ENCODE measurements at regions not wholly inside any gene's neighbourhood (a gene's known extent, or its start where the extent isn't known, plus 50 kb on each side); places are given as distances from the start of the nearest gene placed in this dataset.

- Histone ChIP-seq H3K4me3 (no peak overlapping the region), H3K36me3 (no peaks in the 10 kb centered on the region)
- TF ChIP-seq POLR2A (IDR thresholded peaks at IDR 0.05): no peak
- TF ChIP-seq CTCF (IDR thresholded peaks at IDR 0.05): no peak
Measured at GRCh38 chr20:11496380-11496779, 421.3 kb upstream of the BTBD3 start.

DNA sequence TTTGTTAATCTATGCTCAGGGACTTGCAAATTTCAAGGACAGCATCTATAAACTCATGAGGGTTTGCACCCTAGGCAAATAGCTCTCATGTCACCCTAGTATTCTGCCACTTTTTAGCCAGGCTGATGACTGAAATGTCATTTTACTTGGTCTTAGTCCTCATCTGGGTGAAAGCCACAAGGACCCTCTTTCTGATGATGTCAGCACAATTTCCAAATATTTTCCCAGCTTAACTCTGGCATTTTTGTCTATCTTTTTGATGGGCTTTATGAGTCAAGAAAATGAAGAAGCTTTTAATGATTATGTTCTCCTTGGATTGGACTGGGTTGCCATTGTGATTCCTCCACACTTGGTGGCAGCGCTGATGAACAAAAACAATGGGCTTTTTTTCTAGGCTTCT lies 420.1 kb upstream of the BTBD3 start:
- no peaks in the 10 kb centered on the region for H3K27me3 ChIP-seq
- no peak overlapping the region for H3K27ac ChIP-seq
- no peaks in the 10 kb centered on the region for H3K9me3 ChIP-seq
- no peak for ATAC-seq
- intact Hi-C loops (cut with DNase I): no loop called here
- TF ChIP-seq CTCF (IDR thresholded peaks at IDR 0.05): no peak
- TF ChIP-seq POLR2A (IDR thresholded peaks at IDR 0.05): no peak
- H3K4me3 ChIP-seq: no peak overlapping the region
- 86 to 90% (median 87%) methylated on average over 1 of the region's 1 CpG for WGBS, 4 donors
- H3K36me3 ChIP-seq: no peaks in the 10 kb centered on the region
- DNase-seq: no peak
- no peaks in the 10 kb centered on the region for H3K4me1 ChIP-seq

More at GRCh38 chr20:11496380-11496779, 421.3 kb upstream of the BTBD3 start:
- no peak for DNase-seq
- ATAC-seq: no peak
- Histone ChIP-seq H3K4me1 (no peaks in the 10 kb centered on the region), H3K27ac (no peak overlapping the region), H3K27me3 (no peaks in the 10 kb centered on the region), H3K9me3 (no peaks in the 10 kb centered on the region)
- 29 to 44% (median 39%) methylated on average over 2 of the region's 2 CpGs for WGBS, 4 donors
- intact Hi-C loops (cut with DNase I): no loop called here

- intact Hi-C loops (cut with DNase I): no loop called here
- no peak overlapping the region for H3K27ac ChIP-seq
- no peaks in the 10 kb centered on the region for H3K4me1 ChIP-seq
- 66 to 76% (median 72%) methylated on average over 6 of the region's 6 CpGs for WGBS, 4 donors
- H3K9me3 ChIP-seq: no peaks in the 10 kb centered on the region
- ATAC-seq (no peak), DNase-seq (no peak)
- TF ChIP-seq CTCF (IDR thresholded peaks at IDR 0.05) (no peak), POLR2A (IDR thresholded peaks at IDR 0.05) (no peak)
- H3K36me3 ChIP-seq: no peaks in the 10 kb centered on the region
- H3K27me3 ChIP-seq: no peaks in the 10 kb centered on the region
- H3K4me3 ChIP-seq: no peak overlapping the region
Measured at GRCh38 chr20:11499101-11499634, 418.5 kb upstream of the BTBD3 start.

GRCh38 chr20:11502061-11502460 lies 415.6 kb upstream of the BTBD3 start:
- no peaks in the 10 kb centered on the region for H3K27me3 ChIP-seq
- 71 to 89% (median 80%) methylated on average over 1 of the region's 1 CpG for WGBS, 4 donors
- no peaks in the 10 kb centered on the region for H3K36me3 ChIP-seq
- TF ChIP-seq CTCF (IDR thresholded peaks at IDR 0.05) (no peak), POLR2A (IDR thresholded peaks at IDR 0.05) (no peak)
- no peaks in the 10 kb centered on the region for H3K9me3 ChIP-seq
- DNase-seq (no peak), ATAC-seq (peak in 1 of 4 donors; percentile 26)
- H3K4me3 ChIP-seq: no peak overlapping the region
- no peak overlapping the region for H3K27ac ChIP-seq
- H3K4me1 ChIP-seq: no peaks in the 10 kb centered on the region
- intact Hi-C loops (cut with DNase I): no loop called here
